ENCODE measurements at regions not wholly inside any gene's neighbourhood (a gene's known extent, or its start where the extent isn't known, plus 50 kb on each side); places are given as distances from the start of the nearest gene placed in this dataset.

- TF ChIP-seq KDM1A (IDR thresholded peaks at IDR 0.05; ENCODE audit: borderline replicate concordance, low read length) (no peak), JUND (IDR thresholded peaks at IDR 0.05; ENCODE audit: low read length) (no peak), RFX5 (IDR thresholded peaks at IDR 0.05; ENCODE audit: borderline replicate concordance, low read depth, low read length) (no peak)
Measured at GRCh38 chr17:14873996-14874395, 391.1 kb downstream of the PMP22 start.

Data from H1 (cell line).